COLO668 (cell line): ENCODE measurements at regions not wholly inside any gene's neighbourhood (a gene's known extent, or its start where the extent isn't known, plus 50 kb on each side); places are given as distances from the start of the nearest gene placed in this dataset.

Experiments used
- DNase-seq: peaks from one replicate; lab custom pipeline; 2025; ENCODE audit not compliant: unreplicated experiment; lab: John Stamatoyannopoulos, UW

DNA sequence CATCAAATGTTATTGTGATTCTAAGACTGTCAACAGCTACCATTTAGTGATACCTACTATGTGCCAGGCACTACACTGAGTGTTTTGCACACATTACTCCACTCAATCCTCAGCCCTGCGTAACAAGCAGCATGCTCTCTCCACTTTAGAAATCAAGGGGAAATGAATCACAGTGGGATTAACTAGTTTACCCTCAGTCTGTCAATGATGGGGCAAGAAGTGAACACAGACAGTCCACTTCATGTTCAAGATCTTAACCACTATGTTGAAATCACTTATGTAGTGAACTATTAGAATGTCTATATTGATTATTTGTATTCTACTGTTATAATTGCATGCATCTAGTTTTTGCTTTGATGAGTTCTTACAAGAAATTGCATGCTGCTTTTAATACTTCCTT, 165.3 kb downstream of the LTN1 start:
- DNase-seq: no peak

GRCh38 chr21:28826569-28826968, 166.1 kb downstream of the LTN1 start:
- no peak for DNase-seq

GRCh38 chr21:28826021-28826420, 166.7 kb downstream of the LTN1 start:
- DNase-seq: no peak

DNA sequence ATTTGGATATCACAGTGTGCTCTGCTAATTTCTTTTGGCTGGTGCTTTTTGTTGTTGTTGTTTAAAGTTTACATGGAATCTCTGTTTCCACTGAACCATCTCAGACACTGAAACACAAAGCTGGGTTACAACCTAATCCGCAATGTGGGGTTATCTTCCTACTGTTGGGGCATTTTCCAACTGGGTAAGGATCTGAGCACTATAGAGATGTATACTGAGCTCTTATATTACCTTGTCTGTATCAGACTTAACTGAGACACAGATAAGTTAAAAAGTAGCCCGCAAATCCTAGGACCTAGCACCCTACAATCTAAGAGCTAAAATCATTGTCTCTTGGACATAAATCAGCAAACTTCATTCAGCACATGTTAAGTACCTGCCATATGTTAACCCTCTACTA, 169.2 kb downstream of the LTN1 start:
- DNase-seq: no peak

DNA sequence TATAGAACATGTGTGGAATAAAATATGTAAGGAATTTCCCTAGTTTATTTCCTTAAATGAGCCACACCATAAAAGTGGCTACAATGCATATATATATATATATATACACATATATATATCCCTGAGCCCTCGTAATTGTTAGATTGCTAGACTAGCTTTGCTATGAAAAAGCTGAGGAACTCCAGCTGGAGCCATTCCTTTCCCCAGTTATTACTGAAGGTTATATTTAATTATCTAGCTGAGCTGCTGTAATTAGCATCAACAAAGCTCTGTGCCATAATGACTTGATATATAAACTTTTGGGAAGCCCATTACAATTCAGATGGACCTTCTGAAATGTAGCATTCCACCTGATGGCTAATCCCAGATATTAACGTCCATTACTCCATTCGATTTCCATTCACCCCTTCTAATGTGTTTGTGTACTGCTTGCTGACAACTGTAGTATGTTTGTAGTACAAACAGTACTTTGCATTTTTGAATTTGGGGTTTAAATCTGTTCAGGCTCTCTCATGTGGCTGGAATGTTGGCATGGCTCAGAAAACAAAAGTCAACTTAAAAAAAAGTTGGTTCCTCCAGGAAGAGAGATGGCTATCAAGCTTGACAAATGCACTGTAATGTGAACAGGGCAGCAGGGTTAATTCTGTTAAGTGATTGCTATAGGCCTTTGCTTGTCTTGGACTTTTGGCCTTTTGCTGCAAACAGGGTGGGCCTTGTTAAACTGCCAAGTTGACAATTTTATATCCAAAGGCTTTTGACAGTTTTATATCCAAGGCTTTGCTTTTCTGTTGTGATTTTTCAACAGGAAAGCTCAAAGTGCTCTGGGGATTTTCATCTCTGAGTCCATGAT, 170.0 kb downstream of the LTN1 start:
- DNase-seq: no peak

GRCh38 chr21:28822123-28822399, 170.6 kb downstream of the LTN1 start:
- DNase-seq: no peak

DNA sequence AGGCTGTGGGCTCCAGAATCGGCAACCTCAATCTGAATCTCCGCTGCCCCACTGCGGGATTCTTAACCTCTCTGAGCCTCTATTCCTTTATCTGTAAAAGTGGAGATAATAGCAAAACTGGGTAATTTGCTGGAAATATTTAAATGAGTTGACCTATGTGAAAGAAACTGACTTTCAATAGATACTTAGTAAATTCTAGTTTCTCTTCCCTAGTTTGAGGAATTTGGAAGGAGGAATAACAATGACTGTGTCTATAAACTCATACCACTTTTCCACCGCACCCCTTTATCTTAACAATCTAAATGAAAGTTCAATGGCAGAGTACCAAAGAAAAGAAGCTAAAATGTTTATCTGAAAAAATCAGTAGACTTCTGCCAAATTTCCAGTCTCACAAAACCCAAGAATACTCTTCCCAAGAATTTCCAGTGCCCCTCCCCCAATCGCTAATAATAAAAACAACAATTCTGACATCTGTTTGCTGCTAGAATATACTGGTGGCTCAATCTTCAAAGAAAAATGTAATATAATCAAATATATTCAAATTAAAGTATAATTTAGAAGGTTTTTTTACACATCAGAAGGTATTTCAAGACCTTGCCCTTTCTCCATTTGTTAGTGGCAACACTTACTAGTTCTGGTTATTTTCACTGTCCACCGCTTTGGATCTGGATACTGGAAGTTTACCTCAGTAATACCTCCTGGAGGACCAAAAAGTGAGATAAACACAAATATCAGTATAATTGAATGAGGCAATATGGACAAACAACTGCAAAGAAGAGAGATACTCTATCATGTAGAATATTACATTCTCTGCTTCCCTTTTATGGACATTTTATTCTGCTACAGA, 171.2 kb downstream of the LTN1 start:
- DNase-seq: no peak

DNA sequence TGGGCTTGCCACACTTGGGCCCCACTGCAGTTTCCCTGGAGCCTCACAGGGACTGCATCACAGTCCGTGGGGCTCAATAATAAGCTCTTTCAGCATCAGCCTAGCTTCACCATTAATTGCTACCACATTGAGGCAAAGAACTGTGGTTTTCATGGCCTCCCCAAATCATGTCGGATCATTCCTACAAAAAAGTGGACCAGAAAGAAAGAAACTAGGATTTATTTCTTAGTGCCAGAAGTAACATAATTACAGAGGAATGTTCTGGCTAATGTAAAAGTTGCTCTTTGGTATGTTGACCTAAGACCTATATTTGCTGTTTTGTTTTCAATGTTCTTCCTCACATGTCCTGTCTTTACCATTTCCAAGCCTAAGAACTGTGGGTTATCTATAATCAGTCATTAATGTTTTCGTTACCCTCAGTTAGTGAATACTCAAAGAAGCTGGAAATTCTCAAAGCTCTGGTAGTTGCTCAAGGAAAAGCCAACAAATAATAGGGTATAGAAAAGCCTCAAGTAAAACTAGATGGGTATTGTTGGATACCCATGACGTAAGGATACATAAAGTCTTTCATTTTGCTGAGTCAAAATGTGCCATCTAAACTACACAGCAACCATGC, 173.9 kb downstream of the LTN1 start:
- DNase-seq: no peak

- DNase-seq: no peak
Observed at GRCh38 chr21:28817871-28818270, 174.8 kb downstream of the LTN1 start.

DNA sequence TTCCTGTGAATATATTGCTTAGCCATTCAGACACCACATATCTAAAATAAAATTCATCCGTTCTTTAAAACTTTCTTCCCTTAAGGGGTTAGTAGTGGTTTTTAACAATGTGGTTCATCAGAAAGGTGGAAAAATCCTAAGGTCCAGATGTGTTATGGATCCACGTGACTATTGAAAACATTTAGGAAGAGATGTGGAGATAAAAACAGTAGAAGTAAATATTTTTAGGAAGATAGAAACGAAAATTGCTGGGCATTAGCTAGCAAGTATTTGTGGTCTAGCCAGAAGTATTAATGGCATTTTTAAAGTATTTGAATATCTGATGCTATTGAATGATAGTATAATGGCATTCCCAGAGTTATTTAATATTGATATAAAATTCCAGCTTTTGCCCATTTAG, 180.8 kb downstream of the LTN1 start:
- DNase-seq: no peak

DNA sequence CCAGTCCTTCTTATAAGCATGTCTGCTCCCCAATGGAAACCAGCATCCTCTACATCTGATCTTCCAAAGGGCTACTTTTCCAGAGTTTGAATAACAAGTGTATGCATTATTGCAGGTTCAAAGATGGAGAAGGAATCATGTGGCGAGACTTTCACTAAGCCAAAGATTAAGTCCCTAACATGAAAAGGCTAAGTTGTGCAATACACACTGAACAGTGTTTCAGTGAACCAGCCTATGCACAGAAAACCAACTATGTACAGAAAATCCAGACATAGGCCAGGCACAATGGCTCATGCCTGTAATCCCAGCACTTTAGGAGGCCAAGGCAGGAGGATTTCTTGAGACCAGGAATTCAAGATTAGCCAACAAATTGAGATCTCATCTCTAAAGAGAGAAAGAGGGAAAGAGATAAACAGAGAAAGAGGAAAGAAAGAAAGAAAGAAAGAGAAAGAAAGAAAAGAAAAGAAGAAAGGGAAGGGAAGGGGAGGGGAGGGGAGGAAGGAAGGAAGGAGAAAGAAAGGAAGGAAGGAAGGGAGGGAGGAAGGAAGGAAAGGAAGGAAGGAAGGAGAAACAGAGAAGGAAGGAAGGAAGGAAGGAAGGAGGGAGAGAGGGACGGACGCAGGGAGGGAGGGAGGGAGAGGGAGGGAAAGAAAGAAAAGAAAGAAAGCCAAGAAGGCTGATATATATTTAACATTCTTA, 181.7 kb downstream of the LTN1 start:
- no peak for DNase-seq

- DNase-seq: no peak
Observed at GRCh38 chr21:28805885-28806284, 186.8 kb downstream of the LTN1 start.

DNA sequence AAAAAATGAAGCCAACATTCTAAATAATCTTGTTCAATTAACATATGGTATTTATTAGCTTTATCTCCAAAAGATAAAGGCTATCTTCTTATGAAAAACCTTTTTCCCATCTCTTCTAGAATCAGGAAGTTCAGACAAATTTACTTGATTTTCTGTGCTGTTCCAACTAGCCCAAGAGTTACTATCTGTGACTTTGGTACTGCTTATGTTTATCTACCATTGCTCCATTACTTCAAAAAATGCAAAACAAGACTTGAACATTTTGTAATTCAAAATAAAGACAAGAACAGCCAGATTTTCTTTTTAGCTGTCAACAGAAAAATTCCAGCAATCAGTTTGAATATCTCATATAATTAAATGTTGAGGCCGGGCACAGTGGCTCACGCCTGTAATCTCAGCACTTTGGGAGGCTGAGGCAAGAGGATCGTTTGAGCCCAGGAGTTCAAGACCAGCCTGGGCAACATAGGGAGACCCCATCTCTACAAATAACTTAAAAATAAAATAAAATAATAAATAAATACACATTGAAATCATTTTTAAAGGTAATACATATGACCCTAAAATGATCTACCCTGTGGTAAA, 188.5 kb downstream of the LTN1 start:
- DNase-seq: no peak

DNA sequence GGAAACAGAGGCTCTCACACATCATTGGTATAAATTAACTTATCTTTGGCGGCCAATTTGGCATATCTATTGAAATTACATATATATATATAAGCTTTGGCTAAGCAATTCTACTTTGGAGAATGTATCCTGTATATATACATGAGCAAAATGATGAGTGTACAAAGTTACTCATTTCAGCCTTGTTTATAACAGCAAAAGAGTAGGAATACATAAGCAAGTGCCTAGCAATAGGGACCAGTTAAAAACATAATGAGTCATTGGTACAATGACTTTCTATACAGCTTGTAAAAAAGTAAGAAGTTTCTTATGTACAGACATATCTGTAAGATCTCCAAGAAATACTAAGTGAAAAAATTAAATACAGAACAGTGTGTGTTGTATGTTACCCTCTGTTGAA, 190.8 kb downstream of the LTN1 start:
- no peak for DNase-seq

GRCh38 chr21:28799926-28800325, 192.8 kb downstream of the LTN1 start:
- DNase-seq: no peak

- no peak for DNase-seq
Observed at GRCh38 chr21:28798798-28799197, 193.9 kb downstream of the LTN1 start.

GRCh38 chr21:28795251-28795650, 197.4 kb downstream of the LTN1 start:
- DNase-seq: no peak

DNA sequence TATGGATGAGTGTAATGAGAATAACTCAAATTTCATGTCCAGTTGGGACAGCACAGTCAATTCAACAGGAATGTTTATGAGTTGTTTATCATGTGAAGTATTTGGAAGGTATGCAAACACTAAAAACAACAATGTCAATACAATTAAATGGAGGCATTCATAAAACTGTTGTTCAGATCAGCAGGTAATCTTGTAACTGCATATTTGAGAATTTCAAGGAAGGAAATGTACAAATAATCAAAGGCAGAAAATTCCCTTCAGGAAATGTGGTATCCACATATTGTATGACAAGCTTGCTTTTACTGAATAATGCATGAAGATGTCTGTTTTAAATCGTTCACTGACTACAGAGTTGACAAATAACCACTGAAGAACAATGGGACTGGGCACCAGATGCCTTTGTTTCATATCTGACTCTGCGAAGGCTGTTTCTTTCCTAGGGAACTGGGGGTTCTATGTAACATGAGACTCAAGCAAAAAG, 198.3 kb downstream of the LTN1 start:
- no peak for DNase-seq

- DNase-seq: no peak
Observed at GRCh38 chr21:28793043-28793442, 199.6 kb downstream of the LTN1 start.

- DNase-seq: no peak
Observed at GRCh38 chr21:28791595-28792282, 200.9 kb downstream of the LTN1 start.
